CD4-positive, CD25-positive, alpha-beta regulatory T cell (primary cell): ENCODE measurements at regions not wholly inside any gene's neighbourhood (a gene's known extent, or its start where the extent isn't known, plus 50 kb on each side); places are given as distances from the start of the nearest gene placed in this dataset.

Source experiments
- ATAC-seq, 2 donors: fragments of 150-1000 bp; cut with Tn5 transposase; one replicate each; pipeline ENCODE4 v1.10.0; 2021; ENCODE audit warnings: low read depth in 2 of 2, moderate number of reproducible peaks in 2 of 2, moderate library complexity in 1 of 2
- DNase-seq, 3 donors: peaks; one replicate each; pipeline versions ENCODE4 v3.0.0 to v3.0.0-alpha.2; 2012 to 2022; ENCODE audit warnings: mixed read lengths in 1 of 3
- H3K27ac ChIP-seq: one replicate; pipeline ENCODE4 v1.7.0; 2013; ENCODE audit warnings: mild to moderate bottlenecking, low read length; ENCODE audit not compliant: insufficient read depth, poor library complexity, severe bottlenecking
- H3K27me3 ChIP-seq: one replicate; pipeline ENCODE4 v1.7.0; 2013; ENCODE audit warnings: low read length; ENCODE audit not compliant: control insufficient read depth, insufficient read depth
- H3K36me3 ChIP-seq: one replicate; pipeline ENCODE4 v1.7.0; 2013; ENCODE audit warnings: mild to moderate bottlenecking, low read length, moderate library complexity; ENCODE audit not compliant: control insufficient read depth, insufficient read depth
- H3K4me1 ChIP-seq: 2 replicates; pipeline ENCODE4 v1.7.0; 2013; ENCODE audit warnings: mild to moderate bottlenecking, low read length; ENCODE audit not compliant: insufficient read depth, control insufficient read depth, poor library complexity, severe bottlenecking
- H3K4me3 ChIP-seq: one replicate; pipeline ENCODE4 v1.7.0; 2013; ENCODE audit warnings: low read depth, mild to moderate bottlenecking, low read length, moderate library complexity
- H3K9me3 ChIP-seq, 2 experiments: 1 replicate in 1 of 2; 2 replicates in 1 of 2; pipeline ENCODE4 v1.7.0; 2013; ENCODE audit warnings: low read length in 2 of 2, mild to moderate bottlenecking in 1 of 2, moderate library complexity in 1 of 2; ENCODE audit not compliant: control insufficient read depth in 2 of 2
- H3K27ac Mint-ChIP-seq, 3 donors: one replicate each; pipeline ENCODE4 v1.8.0; 2020 to 2022; ENCODE audit warnings: mild to moderate bottlenecking in 3 of 3, mixed read lengths in 3 of 3, moderate library complexity in 2 of 3
- H3K27me3 Mint-ChIP-seq: one replicate; pipeline ENCODE4 v1.8.0; 2022; ENCODE audit warnings: mild to moderate bottlenecking, mixed read lengths
- H3K36me3 Mint-ChIP-seq: one replicate; pipeline ENCODE4 v1.8.0; 2020; ENCODE audit warnings: mixed read lengths
- H3K4me1 Mint-ChIP-seq, 4 donors: one replicate each; pipeline ENCODE4 v1.8.0; 2020 to 2022; ENCODE audit warnings: mixed read lengths in 4 of 4, mild to moderate bottlenecking in 1 of 4
- H3K4me3 Mint-ChIP-seq, 4 donors: one replicate each; pipeline ENCODE4 v1.8.0; 2020 to 2022; ENCODE audit warnings: mild to moderate bottlenecking in 4 of 4, mixed read lengths in 4 of 4, moderate library complexity in 3 of 4
- H3K9me3 Mint-ChIP-seq, 7 donors: one replicate each; pipeline ENCODE4 v1.8.0; 2020 to 2022; ENCODE audit warnings: mixed read lengths in 7 of 7, mild to moderate bottlenecking in 3 of 7, moderate library complexity in 2 of 7

GRCh38 chr4:151953795-151954372 is 193.1 kb upstream of the GATB start:
- peaks cover 7% of the 10 kb centered on the region for H3K27me3 Mint-ChIP-seq
- peaks cover 0 to 2% (median 0%) of the 10 kb centered on the region in 4 donors for H3K4me1 Mint-ChIP-seq
- no peaks in the 10 kb centered on the region for H3K4me1 ChIP-seq
- H3K4me3 Mint-ChIP-seq: no peak overlapping the region
- H3K4me3 ChIP-seq: no peak overlapping the region
- no peaks in the 10 kb centered on the region for H3K9me3 ChIP-seq
- peak overlapping the region; percentile 8 to 44 (median 15) for H3K27ac Mint-ChIP-seq
- peaks cover 0 to 5% (median 4%) of the 10 kb centered on the region in 7 donors for H3K9me3 Mint-ChIP-seq
- no peak for ATAC-seq
- no peaks in the 10 kb centered on the region for H3K36me3 Mint-ChIP-seq
- H3K27ac ChIP-seq: no peak overlapping the region
- H3K27me3 ChIP-seq: no peaks in the 10 kb centered on the region
- DNase-seq: no peak
- no peaks in the 10 kb centered on the region for H3K36me3 ChIP-seq

GRCh38 chr4:151953312-151953711 is 192.5 kb upstream of the GATB start:
- Mint-ChIP-seq H3K36me3 (no peaks in the 10 kb centered on the region), H3K27me3 (peaks cover 7% of the 10 kb centered on the region), H3K27ac (peak overlapping the region in 2 of 3 donors; percentile 8 to 44), H3K9me3 (peaks cover 0 to 5% (median 4%) of the 10 kb centered on the region in 7 donors), H3K4me3 (no peak overlapping the region), H3K4me1 (peaks cover 0 to 2% (median 0%) of the 10 kb centered on the region in 4 donors)
- H3K4me1 ChIP-seq: no peaks in the 10 kb centered on the region
- no peaks in the 10 kb centered on the region for H3K9me3 ChIP-seq
- DNase-seq (no peak), ATAC-seq (no peak)
- H3K27me3 ChIP-seq: no peaks in the 10 kb centered on the region
- no peaks in the 10 kb centered on the region for H3K36me3 ChIP-seq
- no peak overlapping the region for H3K27ac ChIP-seq
- no peak overlapping the region for H3K4me3 ChIP-seq

- Histone ChIP-seq H3K36me3 (no peaks in the 10 kb centered on the region), H3K4me3 (no peak overlapping the region), H3K4me1 (no peaks in the 10 kb centered on the region), H3K9me3 (peaks cover 0 to 4% of the 10 kb centered on the region in 2 experiments), H3K27me3 (no peaks in the 10 kb centered on the region), H3K27ac (no peak overlapping the region)
- ATAC-seq (no peak), DNase-seq (no peak)
- no peaks in the 10 kb centered on the region for H3K36me3 Mint-ChIP-seq
- H3K4me3 Mint-ChIP-seq: no peak overlapping the region
- peak overlapping the region in 1 of 3 donors; percentile 8 for H3K27ac Mint-ChIP-seq
- peaks cover 0 to 2% (median 0%) of the 10 kb centered on the region in 4 donors for H3K4me1 Mint-ChIP-seq
- peaks cover 7% of the 10 kb centered on the region for H3K27me3 Mint-ChIP-seq
- peaks cover 0 to 10% (median 6%) of the 10 kb centered on the region in 7 donors for H3K9me3 Mint-ChIP-seq
Observed at GRCh38 chr4:151952711-151953254, 192.0 kb upstream of the GATB start.

- Histone ChIP-seq H3K9me3 (peaks cover 4 to 6% of the 10 kb centered on the region in 2 experiments), H3K36me3 (no peaks in the 10 kb centered on the region), H3K4me3 (no peak overlapping the region), H3K4me1 (no peaks in the 10 kb centered on the region), H3K27ac (no peak overlapping the region), H3K27me3 (no peaks in the 10 kb centered on the region)
- no peak for ATAC-seq
- Mint-ChIP-seq H3K4me3 (no peak overlapping the region), H3K27me3 (peaks cover 7% of the 10 kb centered on the region), H3K27ac (no peak overlapping the region), H3K4me1 (peaks cover 0 to 2% (median 0%) of the 10 kb centered on the region in 4 donors), H3K36me3 (no peaks in the 10 kb centered on the region), H3K9me3 (peaks cover 0 to 16% (median 8%) of the 10 kb centered on the region in 7 donors)
- no peak for DNase-seq
Observed at GRCh38 chr4:151952137-151952536, 191.3 kb upstream of the GATB start.

DNA sequence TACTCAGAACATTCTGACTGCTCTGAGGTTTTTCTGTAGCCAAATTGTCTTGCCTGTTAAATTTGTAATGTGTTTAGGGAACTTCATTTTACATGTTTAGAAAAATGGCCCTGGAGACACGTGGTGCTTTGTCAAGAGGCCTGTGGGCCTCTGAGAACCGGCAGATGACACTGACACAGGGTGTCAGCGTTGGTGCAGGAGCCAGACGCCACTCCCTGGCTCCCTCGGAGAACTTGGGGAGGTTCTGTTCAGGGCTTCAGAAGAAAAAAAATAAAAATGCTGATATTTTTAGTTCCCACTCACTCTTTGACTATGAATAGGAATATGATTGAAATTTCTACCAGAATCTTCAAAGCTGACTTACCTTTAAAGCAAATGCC is 190.9 kb upstream of the GATB start:
- no peak for ATAC-seq
- Histone ChIP-seq H3K4me1 (no peaks in the 10 kb centered on the region), H3K27ac (no peak overlapping the region), H3K9me3 (peaks cover 8 to 9% of the 10 kb centered on the region in 2 experiments), H3K4me3 (no peak overlapping the region), H3K27me3 (no peaks in the 10 kb centered on the region), H3K36me3 (no peaks in the 10 kb centered on the region)
- Mint-ChIP-seq H3K27me3 (peaks cover 6% of the 10 kb centered on the region), H3K27ac (no peak overlapping the region), H3K4me3 (no peak overlapping the region), H3K36me3 (no peaks in the 10 kb centered on the region), H3K9me3 (peaks cover 0 to 21% (median 10%) of the 10 kb centered on the region in 7 donors), H3K4me1 (peaks cover 0 to 2% (median 0%) of the 10 kb centered on the region in 4 donors)
- DNase-seq: no peak

DNA sequence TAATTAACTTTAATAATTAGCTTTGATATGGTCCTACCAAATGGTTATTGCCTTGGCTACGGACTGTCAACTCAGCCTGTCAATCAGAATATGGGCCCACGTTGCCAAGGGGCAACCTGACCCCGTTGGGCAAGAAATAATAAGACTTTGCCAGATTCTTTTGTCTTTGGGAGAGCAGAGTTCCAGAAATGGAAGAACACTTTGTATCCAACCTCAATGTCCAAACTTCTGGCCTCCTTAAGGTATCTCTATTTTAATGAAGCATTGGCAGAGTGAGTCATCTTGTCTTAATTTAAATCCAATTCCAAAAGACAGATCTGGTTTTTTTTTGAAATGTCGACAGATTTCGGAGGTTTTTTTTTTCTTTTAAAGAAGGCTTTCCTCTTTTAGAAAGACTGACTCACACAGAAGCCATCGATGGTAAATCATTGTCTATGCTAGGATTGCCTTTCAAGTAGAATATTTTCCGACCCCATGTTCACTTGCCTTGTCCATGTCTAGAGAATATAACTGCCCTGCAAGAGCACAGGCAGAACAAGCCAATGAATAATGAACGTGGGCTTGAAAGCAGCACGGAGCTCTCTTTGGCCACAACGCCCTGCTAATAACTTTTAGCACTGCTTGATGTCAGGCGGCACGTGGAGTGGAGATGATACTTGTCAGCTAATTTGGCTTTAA is 190.3 kb upstream of the GATB start:
- no peaks in the 10 kb centered on the region for H3K36me3 Mint-ChIP-seq

DNA sequence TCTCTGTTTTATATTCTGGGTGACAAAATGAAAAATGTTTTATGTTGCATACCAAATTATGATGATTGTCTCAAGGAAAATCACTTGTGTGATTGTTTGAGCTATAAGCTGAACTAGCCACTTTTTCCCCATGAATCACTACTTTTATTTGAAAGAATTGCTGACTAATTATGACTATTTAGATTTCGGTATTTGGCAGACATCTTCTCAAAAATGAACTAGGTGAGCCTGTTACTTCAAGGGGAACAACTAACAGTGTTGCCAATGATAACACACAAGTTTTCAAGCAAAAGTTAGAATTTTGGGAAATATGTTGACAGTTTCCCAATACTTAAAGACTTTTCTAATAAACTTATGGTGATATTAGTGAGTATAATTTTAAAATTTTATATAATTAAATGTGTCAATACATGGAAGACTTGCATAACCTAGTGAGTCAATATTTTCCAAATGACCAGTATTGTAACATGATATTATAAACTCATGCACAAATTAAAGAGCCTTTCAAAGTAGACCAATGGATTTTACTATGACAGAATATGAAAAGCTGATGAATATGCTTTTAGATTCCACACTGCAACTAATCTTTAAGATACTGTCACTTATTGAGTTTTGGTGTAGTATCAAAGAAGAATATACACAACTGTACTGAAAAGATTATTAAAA is 187.7 kb upstream of the GATB start:
- H3K36me3 Mint-ChIP-seq: peaks cover 4% of the 10 kb centered on the region
- H3K27me3 Mint-ChIP-seq: no peaks in the 10 kb centered on the region
- no peak overlapping the region for H3K4me3 Mint-ChIP-seq
- no peak overlapping the region for H3K4me3 ChIP-seq
- no peaks in the 10 kb centered on the region for H3K36me3 ChIP-seq
- no peak overlapping the region for H3K27ac ChIP-seq
- H3K27ac Mint-ChIP-seq: no peak overlapping the region
- peaks cover 12 to 20% of the 10 kb centered on the region in 2 experiments for H3K9me3 ChIP-seq
- H3K4me1 Mint-ChIP-seq: peaks cover 0 to 2% (median 0%) of the 10 kb centered on the region in 4 donors
- no peak for ATAC-seq
- no peak for DNase-seq
- no peaks in the 10 kb centered on the region for H3K27me3 ChIP-seq
- H3K4me1 ChIP-seq: no peaks in the 10 kb centered on the region
- H3K9me3 Mint-ChIP-seq: peaks cover 3 to 35% (median 14%) of the 10 kb centered on the region in 7 donors

More for the DNA sequence above, 190.3 kb upstream of the GATB start:
- no peak overlapping the region for H3K27ac ChIP-seq
- Mint-ChIP-seq H3K27me3 (peaks cover 1% of the 10 kb centered on the region), H3K4me3 (no peak overlapping the region), H3K9me3 (peaks cover 2 to 25% (median 13%) of the 10 kb centered on the region in 7 donors), H3K27ac (no peak overlapping the region), H3K4me1 (peaks cover 0 to 2% (median 0%) of the 10 kb centered on the region in 4 donors)
- no peaks in the 10 kb centered on the region for H3K4me1 ChIP-seq
- no peak overlapping the region for H3K4me3 ChIP-seq
- peaks cover 10 to 14% of the 10 kb centered on the region in 2 experiments for H3K9me3 ChIP-seq
- no peaks in the 10 kb centered on the region for H3K27me3 ChIP-seq
- H3K36me3 ChIP-seq: no peaks in the 10 kb centered on the region
- no peak for ATAC-seq
- DNase-seq: no peak
